Common myeloid progenitor, CD34-positive (primary cell): ENCODE measurements at regions not wholly inside any gene's neighbourhood (a gene's known extent, or its start where the extent isn't known, plus 50 kb on each side); places are given as distances from the start of the nearest gene placed in this dataset.

Experiments
- CTCF ChIA-PET: fragments of 350-600 bp; sonication (Branson Sonifier 250); formaldehyde crosslinking; loops from one replicate; lab custom pipeline; 2021; ENCODE audit warnings: antibody characterized with exemption; lab: Charles Lee
- POLR2A ChIA-PET: fragments of 350-600 bp; sonication (Branson Sonifier 250); formaldehyde crosslinking; loops from one replicate; lab custom pipeline; 2021; ENCODE audit warnings: antibody characterized with exemption; lab: Charles Lee
- DNase-seq, 3 donors: peaks; one replicate each; pipeline versions ENCODE4 v3.0.0 to v3.0.0-alpha.2; 2013
- H3K27ac ChIP-seq, 2 experiments: 1 replicate in 1 of 2; 2 replicates in 1 of 2; pipeline ENCODE4 v1.7.0; 2013; ENCODE audit warnings: inconsistent platforms in 2 of 2, low read length in 2 of 2, mild to moderate bottlenecking in 2 of 2, low read depth in 1 of 2, moderate library complexity in 1 of 2; ENCODE audit not compliant: severe bottlenecking in 2 of 2, insufficient read depth in 1 of 2, poor library complexity in 1 of 2
- H3K27me3 ChIP-seq, 5 experiments: replicated peaks in 2 of 5; 1 replicate in 3 of 5; 2 replicates in 2 of 5; pipeline versions ENCODE4 v1.6.1 to v1.7.0; 2013; ENCODE audit warnings: low read length in 4 of 5, mild to moderate bottlenecking in 2 of 5, moderate library complexity in 2 of 5, inconsistent platforms in 1 of 5; ENCODE audit not compliant: insufficient read depth in 5 of 5, control insufficient read depth in 4 of 5
- H3K36me3 ChIP-seq, 4 experiments: 1 replicate in 2 of 4; 2 replicates in 2 of 4; pipeline versions ENCODE4 v1.6.1 to v1.7.0; 2013; ENCODE audit warnings: low read length in 3 of 4, control low read depth in 1 of 4, mild to moderate bottlenecking in 1 of 4; ENCODE audit not compliant: control insufficient read depth in 4 of 4, insufficient read depth in 4 of 4
- H3K4me1 ChIP-seq, 4 experiments: 1 replicate in 3 of 4; 2 replicates in 1 of 4; pipeline versions ENCODE4 v1.6.1 to v1.7.1; 2013; ENCODE audit warnings: low read length in 3 of 4, mild to moderate bottlenecking in 3 of 4, control low read depth in 1 of 4, inconsistent platforms in 1 of 4, moderate library complexity in 1 of 4; ENCODE audit not compliant: control insufficient read depth in 4 of 4, insufficient read depth in 4 of 4; ENCODE audit errors: control extremely low read depth in 1 of 4
- H3K4me3 ChIP-seq, 7 experiments: 1 replicate in 4 of 7; 2 replicates in 3 of 7; pipeline versions ENCODE4 v1.5.1 to v1.7.0; 2013; ENCODE audit warnings: mild to moderate bottlenecking in 7 of 7, low read length in 6 of 7, moderate library complexity in 6 of 7, inconsistent platforms in 2 of 7, low read depth in 2 of 7, control low read depth in 1 of 7; ENCODE audit not compliant: insufficient read depth in 4 of 7, control insufficient read depth in 1 of 7; ENCODE audit errors: extremely low read depth in 1 of 7
- H3K9me3 ChIP-seq, 5 experiments: 1 replicate in 4 of 5; 2 replicates in 1 of 5; pipeline versions ENCODE4 v1.6.1 to v1.7.1; 2013; ENCODE audit warnings: low read length in 4 of 5, mild to moderate bottlenecking in 2 of 5, inconsistent platforms in 1 of 5, low read depth in 1 of 5, moderate library complexity in 1 of 5; ENCODE audit not compliant: control insufficient read depth in 4 of 5, insufficient read depth in 2 of 5; ENCODE audit errors: control extremely low read depth in 1 of 5
- WGBS: methylation state at CpG from one replicate; pipeline ENCODE4 v1.1.5; 2013; ENCODE audit not compliant: insufficient coverage; 5-methylcytosine and 5-hydroxymethylcytosine counted together

- ChIA-PET CTCF (no interaction called here), POLR2A (no interaction called here)
- Histone ChIP-seq H3K4me3 (no peak overlapping the region), H3K36me3 (no peaks in the 10 kb centered on the region), H3K27me3 (no peaks in the 10 kb centered on the region), H3K4me1 (no peaks in the 10 kb centered on the region), H3K9me3 (no peaks in the 10 kb centered on the region), H3K27ac (no peak overlapping the region)
- DNase-seq: no peak
- WGBS: no CpG with 5 or more reads among the region's 2 CpGs
Measured at GRCh38 chr4:18291981-18292380, 270.4 kb upstream of the LCORL start.

- WGBS: 73% methylated on average over 4 of the region's 5 CpGs
- ChIA-PET CTCF (no interaction called here), POLR2A (no interaction called here)
- Histone ChIP-seq H3K36me3 (no peaks in the 10 kb centered on the region), H3K4me3 (no peak overlapping the region), H3K27me3 (no peaks in the 10 kb centered on the region), H3K27ac (no peak overlapping the region), H3K4me1 (no peaks in the 10 kb centered on the region), H3K9me3 (no peaks in the 10 kb centered on the region)
- DNase-seq: no peak
Measured at GRCh38 chr4:18291256-18291655, 269.7 kb upstream of the LCORL start.

- H3K36me3 ChIP-seq: no peaks in the 10 kb centered on the region
- H3K27ac ChIP-seq: no peak overlapping the region
- 80% methylated on average over 1 of the region's 4 CpGs for WGBS
- H3K4me3 ChIP-seq: no peak overlapping the region
- H3K9me3 ChIP-seq: no peaks in the 10 kb centered on the region
- ChIA-PET POLR2A (no interaction called here), CTCF (no interaction called here)
- no peak for DNase-seq
- no peaks in the 10 kb centered on the region for H3K4me1 ChIP-seq
- H3K27me3 ChIP-seq: no peaks in the 10 kb centered on the region
Measured at GRCh38 chr4:18285357-18285756, 263.8 kb upstream of the LCORL start.

- Histone ChIP-seq H3K27ac (no peak overlapping the region), H3K4me1 (no peaks in the 10 kb centered on the region), H3K27me3 (no peaks in the 10 kb centered on the region), H3K4me3 (no peak overlapping the region), H3K36me3 (no peaks in the 10 kb centered on the region), H3K9me3 (peaks cover 0 to 2% (median 0%) of the 10 kb centered on the region in 5 experiments)
- DNase-seq: no peak
- 100% methylated on average over 1 of the region's 4 CpGs for WGBS
- CTCF ChIA-PET: no interaction called here
- POLR2A ChIA-PET: no interaction called here
Measured at GRCh38 chr4:18278244-18278643, 256.7 kb upstream of the LCORL start.

DNA sequence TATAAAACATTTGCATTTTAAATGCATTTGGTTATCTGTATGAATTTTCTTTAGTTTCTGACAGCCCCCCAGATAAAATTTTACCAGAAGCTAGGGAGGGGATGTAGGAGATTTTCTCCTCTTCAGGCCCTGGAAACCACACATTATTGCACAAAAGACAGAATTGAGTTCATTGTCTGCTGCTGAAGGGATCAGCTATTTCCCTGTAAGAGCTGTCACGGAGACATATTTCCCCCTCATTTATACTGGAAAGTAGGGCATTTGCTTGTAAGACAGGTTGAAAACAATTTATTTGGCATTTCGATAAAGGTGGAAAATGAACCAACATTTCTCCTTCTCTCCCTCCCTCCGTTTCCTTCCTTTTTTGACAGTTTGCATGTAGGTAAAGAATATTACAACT, 241.3 kb upstream of the LCORL start:
- no CpG with 5 or more reads among the region's 3 CpGs for WGBS
- Histone ChIP-seq H3K36me3 (no peaks in the 10 kb centered on the region), H3K9me3 (peaks cover 0 to 3% (median 0%) of the 10 kb centered on the region in 5 experiments), H3K4me3 (no peak overlapping the region), H3K27me3 (no peaks in the 10 kb centered on the region), H3K4me1 (no peaks in the 10 kb centered on the region), H3K27ac (no peak overlapping the region)
- ChIA-PET CTCF (no interaction called here), POLR2A (no interaction called here)
- DNase-seq: no peak

- Histone ChIP-seq H3K4me3 (no peak overlapping the region), H3K4me1 (no peaks in the 10 kb centered on the region), H3K27ac (no peak overlapping the region), H3K9me3 (peaks cover 0 to under 1% (median 0%) of the 10 kb centered on the region in 5 experiments), H3K36me3 (no peaks in the 10 kb centered on the region), H3K27me3 (no peaks in the 10 kb centered on the region)
- no CpG with 5 or more reads among the region's 1 CpG for WGBS
- DNase-seq: no peak
- ChIA-PET POLR2A (no interaction called here), CTCF (no interaction called here)
Measured at GRCh38 chr4:18252052-18252451, 230.5 kb upstream of the LCORL start.

- no peaks in the 10 kb centered on the region for H3K4me1 ChIP-seq
- H3K4me3 ChIP-seq: no peak overlapping the region
- POLR2A ChIA-PET: no interaction called here
- no peaks in the 10 kb centered on the region for H3K36me3 ChIP-seq
- DNase-seq: no peak
- H3K9me3 ChIP-seq: no peaks in the 10 kb centered on the region
- H3K27ac ChIP-seq: no peak overlapping the region
- CTCF ChIA-PET: no interaction called here
- no peaks in the 10 kb centered on the region for H3K27me3 ChIP-seq
Measured at GRCh38 chr4:18250564-18250963, 229.0 kb upstream of the LCORL start.
